NCI-H146 treated with DMSO at 0.1 percent for 48 hours (cell line): ENCODE measurements at regions not wholly inside any gene's neighbourhood (a gene's known extent, or its start where the extent isn't known, plus 50 kb on each side); places are given as distances from the start of the nearest gene placed in this dataset.
"Not testable (repeated sequence)": the region's sequence is repeated elsewhere in the genome, so short reads cannot be mapped to it uniquely, and the experiment has no call there.

Experiments used
- DNase-seq: peaks from one replicate; lab custom pipeline; 2025; ENCODE audit not compliant: unreplicated experiment; lab: John Stamatoyannopoulos, UW

DNA sequence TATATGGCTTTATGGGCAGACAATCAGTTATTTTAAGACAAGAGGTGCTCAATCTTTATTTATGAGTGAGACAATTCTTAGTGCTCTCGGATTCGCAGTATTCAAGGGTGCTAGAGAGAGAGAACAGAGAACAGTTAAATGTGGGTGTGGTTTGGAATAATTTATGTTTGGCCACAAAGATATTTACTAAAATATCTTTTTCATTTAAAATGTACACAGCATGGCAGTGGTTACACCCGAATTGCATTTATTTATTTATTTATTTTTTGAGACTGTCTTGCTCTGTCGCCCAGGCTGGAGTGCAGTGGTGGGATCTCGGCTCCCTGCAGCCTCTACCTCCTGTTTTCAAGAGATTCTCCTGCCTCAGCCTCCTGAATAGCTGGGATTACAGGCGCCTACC lies 109.2 kb downstream of the CDCA7 start:
- no peak for DNase-seq

DNA sequence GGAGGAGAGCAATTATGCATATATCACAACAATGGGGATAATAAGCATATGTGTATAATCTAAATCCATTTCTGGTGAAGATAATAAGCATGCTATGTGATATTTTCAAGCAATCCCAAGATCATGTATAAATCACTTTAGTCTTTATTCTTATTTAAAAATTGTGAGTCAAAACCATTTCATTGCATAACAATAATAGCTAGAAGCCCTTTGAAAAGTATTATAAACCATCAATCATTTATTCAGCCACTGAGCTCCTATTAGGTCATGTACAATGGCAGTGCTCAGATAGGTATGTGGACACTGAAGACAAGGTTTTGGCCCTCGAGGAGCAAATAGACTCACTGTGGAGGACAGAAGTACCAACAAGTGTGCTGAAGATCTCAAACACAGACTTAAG lies 113.1 kb downstream of the CDCA7 start:
- DNase-seq: no peak

DNA sequence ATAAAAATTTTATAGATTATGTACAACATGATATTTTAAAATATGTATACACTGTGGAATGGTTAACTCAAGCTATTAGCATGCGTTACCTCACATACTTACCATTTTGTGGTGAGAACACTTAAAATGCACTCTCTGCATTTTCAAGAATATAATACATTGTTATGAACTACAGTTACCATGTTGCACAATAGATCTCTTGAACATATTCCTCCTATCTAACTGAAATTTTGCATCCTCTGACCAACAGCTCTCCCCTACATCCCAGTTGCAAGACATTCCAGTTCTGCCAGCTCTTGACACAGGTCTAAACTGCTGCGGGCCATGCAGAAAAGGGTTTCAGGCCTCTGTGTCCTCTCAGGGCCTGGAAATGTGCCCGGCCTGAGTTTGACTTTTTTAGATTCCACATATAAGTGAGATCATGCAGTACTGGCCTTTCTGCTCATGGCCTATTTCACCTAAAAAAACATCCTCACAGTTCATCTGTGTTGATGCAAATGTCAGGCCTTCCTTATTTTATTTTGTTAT lies 113.7 kb downstream of the CDCA7 start:
- no peak for DNase-seq

DNA sequence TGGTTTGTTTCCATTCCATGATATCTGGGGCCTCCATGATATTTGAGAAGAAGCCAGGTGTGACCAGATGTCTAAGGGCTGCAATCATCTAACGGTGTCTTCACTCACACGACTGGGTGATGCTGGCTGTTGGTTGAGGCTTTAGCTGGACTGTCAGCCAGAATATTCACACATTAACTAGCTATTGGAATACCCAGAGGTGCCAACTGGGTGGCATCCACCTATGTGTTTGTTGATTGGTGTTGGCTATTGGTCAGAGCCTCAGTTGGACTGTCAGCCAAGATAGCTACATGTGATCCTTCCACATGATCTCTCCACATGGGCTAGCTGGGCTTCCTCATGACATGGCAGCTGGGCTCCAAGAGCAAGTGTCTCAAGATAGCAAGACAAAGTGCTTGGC lies 117.4 kb downstream of the CDCA7 start:
- DNase-seq: no peak

DNA sequence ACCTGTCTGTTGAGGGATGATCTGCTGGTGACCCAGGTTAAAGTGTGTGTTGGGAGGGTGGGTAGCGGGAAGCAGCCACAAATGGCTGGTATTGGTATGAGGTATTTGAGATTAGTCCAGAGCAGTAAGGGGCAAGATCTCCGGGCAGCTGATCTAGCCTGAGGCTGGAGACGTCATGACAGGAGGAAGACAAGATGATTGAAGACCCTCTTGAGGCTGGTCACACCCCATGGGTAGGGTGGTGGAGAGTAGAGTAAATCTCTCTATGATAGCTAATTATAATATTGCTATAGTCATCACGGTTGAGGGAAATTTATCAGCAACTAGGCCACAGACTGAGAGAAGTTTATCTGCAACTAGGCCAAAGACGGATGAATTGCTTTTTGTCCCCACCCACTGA lies 128.5 kb downstream of the CDCA7 start:
- no peak for DNase-seq

DNA sequence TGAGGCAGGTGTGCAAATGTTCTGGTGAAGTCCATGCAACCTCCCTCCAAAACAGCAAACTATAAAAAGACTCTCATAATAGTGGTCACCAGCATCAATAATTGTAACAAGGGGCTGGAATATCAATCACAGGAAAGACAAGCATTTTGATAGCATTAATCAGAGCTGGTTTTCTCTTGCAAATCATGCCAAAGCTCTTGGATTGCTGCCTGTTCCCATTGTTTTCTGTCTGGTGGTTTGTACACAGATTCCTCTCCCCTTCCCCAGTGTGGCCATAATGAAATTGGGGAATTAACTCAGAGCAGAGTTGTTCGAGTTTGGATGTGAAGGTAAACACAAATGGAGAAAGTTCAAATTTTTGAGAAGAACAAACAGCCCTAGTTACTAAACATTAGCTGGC lies 134.2 kb downstream of the CDCA7 start:
- no peak for DNase-seq

DNA sequence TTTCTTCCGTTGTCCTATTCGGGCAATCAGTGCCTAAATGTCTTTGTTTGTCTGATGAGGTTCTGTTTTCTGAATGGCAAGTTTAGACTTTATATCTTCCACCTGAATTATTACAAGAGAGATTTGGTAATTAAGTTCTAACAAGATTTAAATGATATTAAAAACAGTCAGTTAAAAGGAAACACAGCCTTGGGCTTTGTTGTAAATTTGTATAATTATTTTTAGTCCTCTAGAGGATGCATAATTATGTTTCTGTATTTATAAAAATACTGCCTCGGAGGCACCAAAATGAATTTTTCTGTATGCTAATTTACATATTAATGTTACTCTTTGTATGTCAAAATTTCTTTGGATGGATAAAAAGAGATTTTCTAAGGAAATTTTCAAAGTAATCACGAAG lies 136.7 kb downstream of the CDCA7 start:
- DNase-seq: no peak

DNA sequence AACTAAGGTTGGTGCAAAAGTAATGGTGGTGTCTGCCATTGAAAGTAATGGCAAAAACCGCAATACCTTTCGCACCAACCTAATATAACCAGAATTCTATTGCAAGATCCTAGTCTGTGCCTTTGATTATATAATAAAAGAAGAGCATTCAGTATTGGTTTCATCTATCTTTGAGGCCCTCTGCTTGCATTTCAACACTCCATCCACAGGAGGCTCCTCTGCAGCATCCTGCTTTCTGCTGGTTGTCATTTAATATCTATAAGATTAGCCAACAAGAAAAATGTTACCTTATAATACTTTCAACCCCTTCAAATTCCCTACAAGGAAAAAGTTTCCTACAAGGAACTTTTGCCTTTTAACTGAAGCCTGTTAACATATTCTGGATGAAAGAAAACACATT lies 139.2 kb downstream of the CDCA7 start:
- no peak for DNase-seq

DNA sequence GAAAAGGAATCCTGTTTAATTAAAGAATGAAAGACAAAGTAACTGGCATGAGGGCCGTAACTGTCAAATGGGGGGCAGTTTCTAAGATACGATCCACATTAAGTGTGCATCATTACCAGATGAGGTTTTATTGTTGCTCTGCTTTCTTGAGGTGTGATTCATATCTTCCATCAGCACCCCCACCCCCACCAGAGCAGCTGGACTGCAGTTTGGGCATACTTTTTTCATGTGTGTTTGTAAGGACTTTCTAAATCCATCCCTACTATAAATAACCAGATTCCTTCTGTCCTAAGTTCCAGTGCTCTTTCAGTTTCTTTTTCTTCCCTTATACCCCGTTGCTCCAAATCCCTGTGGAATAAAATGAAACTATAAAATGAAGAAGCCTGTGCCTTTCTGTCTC lies 142.1 kb downstream of the CDCA7 start:
- no peak for DNase-seq

DNA sequence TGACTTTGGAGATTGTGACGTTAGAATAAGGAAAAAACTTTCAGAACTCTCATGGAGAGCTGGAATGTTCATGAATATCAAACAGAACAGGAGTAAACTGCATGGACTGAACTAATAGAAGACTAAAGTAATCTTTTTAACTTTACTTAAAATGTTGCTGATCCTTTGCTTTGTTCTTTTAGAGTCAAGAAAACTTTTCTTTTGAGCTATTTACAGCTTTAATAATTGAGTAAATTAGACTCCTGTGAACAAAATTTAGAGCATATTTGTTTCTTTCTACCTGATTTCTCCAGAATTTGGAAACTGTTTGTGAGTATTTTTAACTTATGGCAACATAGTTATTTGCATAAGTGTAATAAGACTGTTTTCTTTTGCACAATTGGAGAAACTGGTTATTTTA lies 146.3 kb downstream of the CDCA7 start:
- no peak for DNase-seq

DNA sequence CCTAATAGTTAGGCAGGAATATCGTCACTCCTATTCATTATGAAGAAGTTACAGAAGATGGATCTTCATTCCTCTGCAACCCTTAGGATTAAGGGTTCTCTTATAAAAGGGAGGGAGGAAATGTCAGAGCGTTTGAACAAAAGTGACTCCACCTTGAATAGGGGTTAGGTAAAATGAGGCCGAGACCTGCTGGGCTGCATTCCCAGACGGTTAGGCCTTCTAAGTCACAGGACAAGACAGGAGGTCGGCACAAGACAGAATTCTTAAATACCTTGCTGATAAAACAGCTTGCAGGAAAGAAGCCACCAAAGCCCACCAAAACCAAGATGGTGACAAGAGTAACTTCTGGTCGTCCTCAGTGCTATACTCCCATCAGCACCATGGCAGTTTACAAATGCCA lies 147.6 kb downstream of the CDCA7 start:
- DNase-seq: no peak

DNA sequence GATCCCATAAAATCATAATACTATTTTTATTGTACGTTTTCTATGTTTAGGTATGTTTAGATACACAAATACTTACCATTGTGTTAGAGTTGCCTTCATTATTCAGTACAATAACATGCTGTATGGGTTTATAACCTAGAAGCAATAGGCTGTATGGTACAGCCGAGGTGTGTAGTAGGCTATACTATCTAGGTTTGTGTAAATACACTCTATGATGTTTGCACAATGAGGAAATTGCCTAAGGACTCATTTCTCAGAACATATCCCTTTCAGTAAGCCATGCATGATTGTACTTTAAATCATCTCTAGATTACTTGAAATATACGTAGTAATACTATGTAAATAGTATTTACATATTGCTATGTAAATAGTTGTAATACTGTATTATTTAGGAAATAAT lies 156.7 kb downstream of the CDCA7 start:
- no peak for DNase-seq

DNA sequence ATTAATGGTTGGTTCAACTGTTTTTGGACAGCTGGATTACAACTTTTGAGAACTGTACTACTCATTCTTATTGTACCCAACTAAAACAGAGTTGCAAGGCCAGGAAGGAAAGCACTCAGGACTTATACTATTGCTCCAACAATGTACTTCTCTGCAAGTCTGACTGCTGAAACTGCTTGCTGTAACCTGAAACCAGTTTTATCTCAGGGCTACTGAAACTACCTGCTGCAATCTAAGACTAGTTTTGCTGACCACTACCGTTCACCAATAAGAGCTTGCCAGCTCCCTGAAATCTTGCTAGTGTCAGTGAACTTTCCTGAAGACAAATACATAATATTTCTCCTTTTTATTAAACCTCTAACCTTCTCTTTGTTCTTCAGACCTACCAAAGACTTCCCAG lies 157.3 kb downstream of the CDCA7 start:
- no peak for DNase-seq

DNA sequence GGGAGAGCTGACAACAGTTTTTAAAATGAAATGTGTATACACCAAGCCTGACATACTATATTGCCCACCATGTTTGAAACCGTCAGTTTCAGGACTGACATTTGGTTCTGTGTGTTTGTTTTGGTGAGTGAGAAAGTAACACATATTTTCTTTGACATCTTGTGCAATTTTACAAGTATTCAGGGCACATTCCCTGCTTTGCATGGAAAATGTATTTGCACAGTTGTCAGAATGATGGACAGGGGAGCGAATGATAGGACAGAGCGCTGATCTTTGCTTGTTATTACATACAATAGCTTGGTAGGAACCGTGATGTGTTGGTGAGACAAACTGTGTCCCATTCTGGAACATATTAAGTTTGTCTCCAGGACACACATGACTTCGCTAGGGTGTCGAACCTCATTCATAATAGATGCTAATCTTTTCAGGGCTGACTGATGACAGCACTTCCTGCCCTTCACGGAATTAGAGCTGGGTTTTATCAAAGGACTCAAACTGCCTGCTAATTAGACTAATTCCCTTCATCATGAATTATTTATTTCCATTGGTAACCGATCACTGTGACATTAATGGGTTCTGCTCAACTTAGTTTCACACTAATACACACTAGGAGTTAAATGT lies 158.5 kb downstream of the CDCA7 start:
- DNase-seq: no peak

DNA sequence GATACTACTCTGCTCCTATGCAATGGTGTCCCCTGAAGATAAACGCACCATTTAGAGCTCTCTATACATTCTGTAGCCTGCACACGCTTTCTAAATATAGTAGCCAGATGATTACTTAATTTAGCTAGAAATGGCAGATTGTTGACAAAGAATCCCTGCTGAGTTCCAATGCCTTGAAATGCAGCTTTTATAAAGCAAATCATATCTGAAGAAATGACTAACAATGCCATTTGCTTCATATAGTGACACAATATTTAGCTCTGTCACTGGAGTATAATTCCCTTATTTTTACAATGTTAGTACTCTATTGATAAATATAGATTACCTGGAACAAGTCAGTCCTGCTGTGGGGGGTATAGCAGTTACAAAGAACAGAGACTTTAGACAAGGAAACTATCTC lies 166.2 kb downstream of the CDCA7 start:
- DNase-seq: no peak

DNA sequence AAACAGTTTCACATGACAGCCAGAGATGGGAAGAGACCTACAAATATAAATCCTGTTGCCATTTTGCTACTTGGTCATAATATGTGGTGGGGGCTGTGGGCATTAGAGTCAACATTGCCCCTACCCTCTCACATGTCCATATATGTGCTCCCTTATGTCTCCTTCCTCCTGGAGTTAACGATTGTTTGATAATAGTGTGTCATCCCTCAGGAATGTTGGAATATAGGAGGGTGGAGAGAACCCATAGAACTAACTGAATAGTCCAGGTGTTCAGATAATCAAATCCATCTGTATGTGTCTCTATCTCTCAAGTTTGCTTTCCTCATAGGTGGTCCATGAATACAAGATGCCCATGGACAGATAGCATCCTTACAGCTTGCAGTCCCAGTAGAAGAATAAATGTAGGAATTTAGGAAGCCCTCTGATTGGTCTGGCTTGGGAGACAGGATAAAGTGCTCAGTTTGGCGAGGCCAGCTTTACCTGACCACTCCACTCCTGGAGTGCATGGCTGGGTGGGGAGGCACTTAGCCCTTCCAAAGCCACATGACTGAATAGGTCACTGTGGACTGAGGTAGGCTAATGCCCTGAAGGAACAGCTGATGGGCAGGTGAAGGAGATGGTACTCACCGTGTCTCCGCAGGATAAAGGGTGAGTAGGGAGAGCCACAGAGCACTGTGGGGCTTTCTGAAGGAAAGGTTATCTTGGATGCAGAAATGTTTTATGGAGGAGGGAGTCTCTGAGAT lies 166.9 kb downstream of the CDCA7 start:
- DNase-seq: no peak

DNA sequence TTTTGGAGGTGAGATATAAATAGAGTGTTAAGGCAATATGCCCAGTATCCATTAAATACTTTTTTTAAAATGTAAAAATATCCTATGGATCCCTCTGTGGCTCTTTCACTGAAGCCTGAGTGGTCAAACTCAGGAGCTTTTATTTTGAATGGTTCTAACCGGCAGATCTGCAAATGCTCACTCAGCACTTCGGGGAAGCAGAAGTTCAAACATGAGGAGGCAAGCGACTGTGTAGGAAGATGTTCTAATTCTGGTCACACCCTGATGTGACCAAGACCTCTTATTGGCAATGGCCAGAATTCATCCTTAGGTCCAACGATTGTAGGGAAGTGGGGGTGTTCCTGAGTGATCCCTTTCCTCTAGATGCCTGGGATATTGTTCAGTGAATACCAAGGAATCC lies 168.8 kb downstream of the CDCA7 start:
- DNase-seq: no peak

DNA sequence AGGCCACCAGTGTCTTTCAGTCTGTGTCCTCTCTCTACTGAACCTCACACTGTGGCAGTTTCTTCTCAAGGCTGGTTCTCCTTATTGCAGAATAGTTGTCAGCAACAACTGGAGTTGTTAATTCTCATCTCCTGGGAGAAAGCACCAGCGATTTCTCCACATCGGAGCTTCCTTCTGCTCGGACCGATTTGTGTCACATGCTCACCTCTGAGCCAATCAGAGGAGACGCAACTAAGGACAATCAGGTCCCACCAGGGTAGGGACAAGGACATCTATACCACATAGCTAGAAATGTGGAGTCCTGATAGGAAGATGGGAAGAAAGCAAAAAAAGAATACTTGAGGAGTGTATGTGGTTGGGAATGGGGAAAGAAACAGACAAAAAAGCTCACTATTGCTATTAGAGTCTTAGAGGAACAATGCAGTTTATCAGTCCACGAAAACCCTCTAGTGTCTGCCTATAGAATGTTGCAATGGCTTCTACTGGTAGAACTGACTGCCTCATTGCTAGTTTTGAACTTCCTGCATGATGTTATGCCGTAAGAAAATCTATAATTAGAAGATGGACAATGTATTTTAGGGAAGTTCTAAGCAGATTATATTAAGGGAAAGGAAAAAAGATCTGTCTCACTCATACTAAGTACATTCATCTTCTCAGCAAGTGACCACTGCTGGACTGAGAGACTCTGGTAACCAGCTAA lies 169.7 kb downstream of the CDCA7 start:
- no peak for DNase-seq

DNA sequence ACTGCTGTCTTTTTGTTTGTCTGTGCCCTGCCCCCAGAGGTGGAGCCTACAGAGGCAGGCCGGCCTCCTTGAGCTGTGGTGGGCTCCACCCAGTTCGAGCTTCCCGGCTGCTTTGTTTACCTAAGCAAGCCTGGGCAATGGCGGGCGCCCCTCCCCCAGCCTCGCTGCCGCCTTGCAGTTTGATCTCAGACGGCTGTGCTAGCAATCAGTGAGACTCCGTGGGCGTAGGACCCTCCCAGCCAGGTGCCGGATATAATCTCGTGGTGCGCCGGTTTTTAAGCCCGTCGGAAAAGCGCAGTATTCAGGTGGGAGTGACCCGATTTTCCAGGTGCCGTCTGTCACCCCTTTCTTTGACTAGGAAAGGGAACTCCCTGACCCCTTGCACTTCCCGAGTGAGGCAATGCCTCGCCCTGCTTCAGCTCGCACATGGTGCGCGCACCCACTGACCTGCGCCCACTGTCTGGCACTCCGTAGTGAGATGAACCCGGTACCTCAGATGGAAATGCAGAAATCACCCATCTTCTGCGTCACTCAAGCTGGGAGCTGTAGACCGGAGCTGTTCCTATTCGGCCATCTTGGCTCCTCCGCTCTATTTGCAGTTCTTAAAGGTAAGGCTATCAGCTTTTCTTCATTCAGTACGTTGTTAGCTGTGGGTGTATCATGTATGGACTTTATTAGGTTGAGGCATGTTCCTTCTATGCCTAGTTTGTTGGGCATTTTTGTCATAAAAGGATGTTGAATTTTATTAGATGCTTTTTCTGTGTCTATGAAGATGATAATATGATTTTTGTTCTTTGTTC lies 178.3 kb downstream of the CDCA7 start:
- DNase-seq: not testable (repeated sequence)

DNA sequence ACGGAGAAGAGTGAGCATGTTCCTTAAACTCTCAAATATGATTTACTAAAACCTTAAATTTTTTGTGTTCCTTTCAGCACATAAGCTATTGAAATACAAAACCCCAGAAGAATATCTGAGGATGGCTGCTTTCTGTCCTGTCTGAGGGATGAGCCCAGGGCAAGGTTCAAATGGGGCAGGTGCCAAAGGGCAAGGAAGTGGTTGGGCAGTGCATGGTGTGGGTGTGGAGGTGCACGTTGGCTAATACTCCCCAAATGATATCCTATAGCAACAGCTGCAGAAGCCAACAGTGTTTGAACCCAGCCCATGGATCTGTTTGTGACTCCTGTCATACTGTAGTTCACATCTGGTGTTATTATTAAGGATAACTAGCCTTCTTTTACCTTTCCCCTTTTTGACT lies 183.0 kb downstream of the CDCA7 start:
- DNase-seq: no peak

DNA sequence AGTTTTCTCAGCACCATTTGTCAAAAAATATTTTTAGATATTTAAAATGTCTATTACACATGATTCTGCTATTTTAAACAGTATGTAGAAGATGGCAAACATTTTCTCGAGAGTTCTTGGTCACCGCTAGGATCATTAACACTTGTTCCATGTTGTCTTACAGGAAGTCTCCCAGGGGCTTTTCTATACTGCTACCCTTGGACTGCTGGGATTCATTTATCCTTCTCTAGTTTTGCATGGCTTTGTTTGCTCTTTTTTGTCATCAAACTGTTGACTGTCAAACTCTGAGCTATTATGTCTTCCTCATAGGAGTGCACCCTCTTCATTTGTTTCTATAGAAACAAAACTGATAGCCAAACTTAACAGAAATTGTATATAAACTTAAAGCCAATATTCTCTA lies 184.9 kb downstream of the CDCA7 start:
- DNase-seq: no peak
